Jurkat, Clone E6-1 (cell line): ENCODE measurements at regions not wholly inside any gene's neighbourhood (a gene's known extent, or its start where the extent isn't known, plus 50 kb on each side); places are given as distances from the start of the nearest gene placed in this dataset.
"Not testable (repeated sequence)": the region's sequence is repeated elsewhere in the genome, so short reads cannot be mapped to it uniquely, and the experiment has no call there.

ENCODE experiments used
- DNase-seq: peaks from one replicate; pipeline ENCODE4 v3.0.0-alpha.2; 2011; ENCODE audit warnings: low read depth, low spot score
- H3K4me3 ChIP-seq: 2 replicates; pipeline ENCODE4 v1.5.1; 2011; ENCODE audit warnings: mild to moderate bottlenecking, low read length, control low read depth, moderate library complexity

- not testable (repeated sequence) for DNase-seq, H3K4me3 ChIP-seq
These were observed 370.4 kb downstream of the DLEU7 start for GRCh38 chr13:50473050-50473449.

GRCh38 chr13:50474088-50474662 is 369.3 kb downstream of the DLEU7 start:
- no peak for DNase-seq
- H3K4me3 ChIP-seq = no peak overlapping the region

GRCh38 chr13:50476577-50477285 is 366.8 kb downstream of the DLEU7 start:
- no peak overlapping the region for H3K4me3 ChIP-seq
- no peak for DNase-seq

- DNase-seq = no peak
- H3K4me3 ChIP-seq = no peak overlapping the region
These were observed 361.6 kb downstream of the DLEU7 start for GRCh38 chr13:50481936-50482335.

GRCh38 chr13:50483416-50483815 is 360.1 kb downstream of the DLEU7 start:
- H3K4me3 ChIP-seq = no peak overlapping the region
- no peak for DNase-seq

- H3K4me3 ChIP-seq = no peak overlapping the region
- DNase-seq = no peak
These were observed 358.9 kb downstream of the DLEU7 start for GRCh38 chr13:50484472-50485113.

GRCh38 chr13:50485979-50486935 is 357.2 kb downstream of the DLEU7 start:
- DNase-seq = no peak
- H3K4me3 ChIP-seq = no peak overlapping the region

GRCh38 chr13:50493683-50494082 is 349.8 kb downstream of the DLEU7 start:
- no peak overlapping the region for H3K4me3 ChIP-seq
- DNase-seq = no peak

GRCh38 chr13:50494138-50494537 is 349.4 kb downstream of the DLEU7 start:
- H3K4me3 ChIP-seq = no peak overlapping the region
- no peak for DNase-seq

- not testable (repeated sequence) for DNase-seq, H3K4me3 ChIP-seq
These were observed 340.3 kb downstream of the DLEU7 start for GRCh38 chr13:50503212-50503611.

GRCh38 chr13:50509167-50509566 is 334.3 kb downstream of the DLEU7 start:
- DNase-seq = no peak
- no peak overlapping the region for H3K4me3 ChIP-seq

GRCh38 chr13:50509771-50510441 is 333.6 kb downstream of the DLEU7 start:
- no peak overlapping the region for H3K4me3 ChIP-seq
- no peak for DNase-seq

- DNase-seq = not testable (repeated sequence)
These were observed 332.5 kb downstream of the DLEU7 start for GRCh38 chr13:50510885-50511545.

GRCh38 chr13:50511877-50512341 is 331.6 kb downstream of the DLEU7 start:
- H3K4me3 ChIP-seq = peak overlapping the region; percentile 51

More at GRCh38 chr13:50510885-50511545, 332.5 kb downstream of the DLEU7 start:
- not testable (repeated sequence) for H3K4me3 ChIP-seq

GRCh38 chr13:50512474-50513299 is 330.8 kb downstream of the DLEU7 start:
- peak overlapping the region; percentile 51 for H3K4me3 ChIP-seq
- DNase-seq = peak; percentile 83

More at GRCh38 chr13:50511877-50512341, 331.6 kb downstream of the DLEU7 start:
- DNase-seq = peak; percentile 63

GRCh38 chr13:50513300-50513877 is 330.1 kb downstream of the DLEU7 start:
- no peak overlapping the region for H3K4me3 ChIP-seq
- no peak for DNase-seq

- no peak overlapping the region for H3K4me3 ChIP-seq
- DNase-seq = no peak
These were observed 329.2 kb downstream of the DLEU7 start for GRCh38 chr13:50514249-50514648.
